ENCODE measurements at regions not wholly inside any gene's neighbourhood (a gene's known extent, or its start where the extent isn't known, plus 50 kb on each side); places are given as distances from the start of the nearest gene placed in this dataset.

DNA sequence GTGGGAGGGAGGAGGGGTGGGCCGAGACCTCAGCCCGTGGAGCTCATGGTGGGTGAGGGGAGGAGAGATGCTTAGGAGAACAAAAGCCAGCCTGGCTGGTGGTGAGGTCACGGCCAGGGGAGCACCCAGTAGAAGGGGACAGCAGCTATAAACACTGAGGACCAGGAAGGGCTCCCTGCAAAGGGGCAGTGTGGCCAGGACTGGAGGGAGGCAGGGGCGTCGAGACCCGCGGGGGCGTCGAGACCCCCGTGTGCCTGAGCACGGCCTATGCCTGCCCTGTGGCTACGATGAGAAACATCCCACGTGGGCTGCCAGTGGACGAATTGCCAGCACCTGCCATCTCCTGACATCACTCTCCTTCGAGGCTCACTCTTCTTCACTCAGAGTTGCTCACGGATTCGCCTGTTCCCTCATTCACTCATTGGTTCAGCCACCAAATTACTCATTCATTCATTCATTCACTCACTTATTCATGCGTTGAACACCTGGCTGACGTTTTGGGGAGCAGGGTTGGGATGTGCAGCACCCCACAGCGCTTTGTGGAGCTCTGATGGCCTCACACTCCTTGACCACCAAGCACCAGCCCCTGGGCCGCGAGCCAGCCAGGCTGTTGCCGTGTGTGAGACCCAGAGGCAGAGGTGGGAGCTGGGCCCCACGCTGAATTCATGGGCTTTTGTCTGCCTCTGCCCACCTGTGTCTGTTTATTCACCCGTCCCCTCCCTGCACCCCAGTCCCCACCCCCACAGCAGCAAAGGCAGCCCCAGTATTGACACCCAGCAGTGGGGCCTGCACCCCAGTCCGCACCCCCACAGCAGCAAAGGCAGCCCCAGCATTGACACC lies 61.2 kb upstream of the BHLHE23 start:
- 67% methylated on average over 19 of the region's 26 CpGs for WGBS (ENCODE audit: insufficient coverage)
- no peak for DNase-seq
- Histone ChIP-seq H3K27me3 (ENCODE audit: control insufficient read depth, insufficient read depth, low read length) (peaks cover 28% of the 10 kb centered on the region), H3K27ac (ENCODE audit: low read length) (no peak overlapping the region), H3K36me3 (ENCODE audit: control insufficient read depth, insufficient read depth, low read length) (no peaks in the 10 kb centered on the region), H3K9me3 (replicated peaks; ENCODE audit: control insufficient read depth, low read depth, low read length) (no peaks in the 10 kb centered on the region), H3K4me1 (ENCODE audit: control insufficient read depth, insufficient read depth, low read length) (no peaks in the 10 kb centered on the region), H3K4me3 (ENCODE audit: low read length) (no peak overlapping the region)

GRCh38 chr20:63067266-63067635 lies 60.5 kb upstream of the BHLHE23 start:
- no peak for DNase-seq
- H3K36me3 ChIP-seq (ENCODE audit: control insufficient read depth, insufficient read depth, low read length): no peaks in the 10 kb centered on the region
- H3K4me3 ChIP-seq (ENCODE audit: low read length): no peak overlapping the region
- no peak overlapping the region for H3K27ac ChIP-seq (ENCODE audit: low read length)
- H3K4me1 ChIP-seq (ENCODE audit: control insufficient read depth, insufficient read depth, low read length): no peaks in the 10 kb centered on the region
- no peaks in the 10 kb centered on the region for H3K9me3 ChIP-seq (replicated peaks; ENCODE audit: control insufficient read depth, low read depth, low read length)
- H3K27me3 ChIP-seq (ENCODE audit: control insufficient read depth, insufficient read depth, low read length): peaks cover 24% of the 10 kb centered on the region
- 71% methylated on average over 12 of the region's 12 CpGs for WGBS (ENCODE audit: insufficient coverage)

GRCh38 chr20:63066506-63067265 lies 59.9 kb upstream of the BHLHE23 start:
- H3K36me3 ChIP-seq (ENCODE audit: control insufficient read depth, insufficient read depth, low read length): no peaks in the 10 kb centered on the region
- no peaks in the 10 kb centered on the region for H3K4me1 ChIP-seq (ENCODE audit: control insufficient read depth, insufficient read depth, low read length)
- WGBS (ENCODE audit: insufficient coverage): 71% methylated on average over 13 of the region's 23 CpGs
- DNase-seq: no peak
- H3K4me3 ChIP-seq (ENCODE audit: low read length): no peak overlapping the region
- peaks cover 21% of the 10 kb centered on the region for H3K27me3 ChIP-seq (ENCODE audit: control insufficient read depth, insufficient read depth, low read length)
- no peak overlapping the region for H3K27ac ChIP-seq (ENCODE audit: low read length)
- no peaks in the 10 kb centered on the region for H3K9me3 ChIP-seq (replicated peaks; ENCODE audit: control insufficient read depth, low read depth, low read length)

DNA sequence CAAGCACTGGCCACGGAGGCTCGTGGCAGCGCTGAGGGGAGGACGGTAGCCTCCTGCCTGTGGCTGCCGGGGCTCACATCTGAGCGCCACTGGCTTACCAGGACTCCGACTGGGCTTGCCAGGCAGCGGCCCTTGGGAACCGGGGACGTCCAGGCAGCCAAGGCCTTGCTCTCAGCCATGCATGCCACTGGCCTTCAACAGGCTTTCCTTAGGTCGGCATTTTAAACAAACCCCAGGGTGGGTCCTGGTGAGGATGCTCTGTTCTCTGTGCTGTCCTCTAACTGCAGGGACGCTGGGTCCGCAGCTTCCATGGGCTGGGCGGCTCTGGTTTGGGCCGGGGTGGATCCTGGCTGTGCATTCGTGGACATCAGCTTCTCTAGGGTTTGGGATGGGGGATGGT lies 59.1 kb upstream of the BHLHE23 start:
- DNase-seq: no peak

GRCh38 chr20:63064745-63065711 lies 58.3 kb upstream of the BHLHE23 start:
- no peaks in the 10 kb centered on the region for H3K4me1 ChIP-seq (ENCODE audit: control insufficient read depth, insufficient read depth, low read length)
- DNase-seq: no peak
- no peaks in the 10 kb centered on the region for H3K9me3 ChIP-seq (replicated peaks; ENCODE audit: control insufficient read depth, low read depth, low read length)
- no peak overlapping the region for H3K27ac ChIP-seq (ENCODE audit: low read length)
- 62% methylated on average over 30 of the region's 42 CpGs for WGBS (ENCODE audit: insufficient coverage)
- no peak overlapping the region for H3K4me3 ChIP-seq (ENCODE audit: low read length)
- H3K27me3 ChIP-seq (ENCODE audit: control insufficient read depth, insufficient read depth, low read length): peaks cover 14% of the 10 kb centered on the region
- no peaks in the 10 kb centered on the region for H3K36me3 ChIP-seq (ENCODE audit: control insufficient read depth, insufficient read depth, low read length)

More for the DNA sequence above, 59.1 kb upstream of the BHLHE23 start:
- H3K4me1 ChIP-seq (ENCODE audit: control insufficient read depth, insufficient read depth, low read length): no peaks in the 10 kb centered on the region
- 65% methylated on average over 11 of the region's 16 CpGs for WGBS (ENCODE audit: insufficient coverage)
- H3K9me3 ChIP-seq (replicated peaks; ENCODE audit: control insufficient read depth, low read depth, low read length): no peaks in the 10 kb centered on the region
- H3K27me3 ChIP-seq (ENCODE audit: control insufficient read depth, insufficient read depth, low read length): peaks cover 13% of the 10 kb centered on the region
- H3K27ac ChIP-seq (ENCODE audit: low read length): no peak overlapping the region
- no peak overlapping the region for H3K4me3 ChIP-seq (ENCODE audit: low read length)
- no peaks in the 10 kb centered on the region for H3K36me3 ChIP-seq (ENCODE audit: control insufficient read depth, insufficient read depth, low read length)

GRCh38 chr20:63064310-63064709 lies 57.5 kb upstream of the BHLHE23 start:
- no peak for DNase-seq
- no peaks in the 10 kb centered on the region for H3K4me1 ChIP-seq (ENCODE audit: control insufficient read depth, insufficient read depth, low read length)
- H3K36me3 ChIP-seq (ENCODE audit: control insufficient read depth, insufficient read depth, low read length): no peaks in the 10 kb centered on the region
- WGBS (ENCODE audit: insufficient coverage): 82% methylated on average over 18 of the region's 18 CpGs
- no peak overlapping the region for H3K4me3 ChIP-seq (ENCODE audit: low read length)
- H3K27me3 ChIP-seq (ENCODE audit: control insufficient read depth, insufficient read depth, low read length): peaks cover 16% of the 10 kb centered on the region
- H3K9me3 ChIP-seq (replicated peaks; ENCODE audit: control insufficient read depth, low read depth, low read length): no peaks in the 10 kb centered on the region
- no peak overlapping the region for H3K27ac ChIP-seq (ENCODE audit: low read length)

GRCh38 chr20:63062188-63063140 lies 55.7 kb upstream of the BHLHE23 start:
- 75% methylated on average over 10 of the region's 23 CpGs for WGBS (ENCODE audit: insufficient coverage)
- DNase-seq: no peak

DNA sequence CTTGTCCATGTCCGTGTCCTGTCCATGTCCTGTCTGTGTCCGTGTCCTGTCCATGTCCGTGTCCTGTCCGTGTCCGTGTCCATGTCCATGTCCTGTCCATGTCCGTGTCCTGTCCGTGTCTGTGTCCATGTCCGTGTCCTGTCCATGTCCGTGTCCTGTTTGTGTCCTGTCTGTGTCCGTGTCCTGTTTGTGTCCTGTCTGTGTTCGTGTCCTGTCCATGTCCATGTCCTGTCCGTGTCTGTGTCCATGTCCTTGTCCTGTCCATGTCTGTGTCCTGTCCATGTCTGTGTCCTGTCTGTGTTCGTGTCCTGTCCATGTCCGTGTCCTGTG lies 55.0 kb upstream of the BHLHE23 start:
- Histone ChIP-seq H3K36me3 (ENCODE audit: control insufficient read depth, insufficient read depth, low read length) (no peaks in the 10 kb centered on the region), H3K4me3 (ENCODE audit: low read length) (no peak overlapping the region), H3K4me1 (ENCODE audit: control insufficient read depth, insufficient read depth, low read length) (no peaks in the 10 kb centered on the region), H3K9me3 (replicated peaks; ENCODE audit: control insufficient read depth, low read depth, low read length) (no peaks in the 10 kb centered on the region), H3K27ac (ENCODE audit: low read length) (no peak overlapping the region), H3K27me3 (ENCODE audit: control insufficient read depth, insufficient read depth, low read length) (peaks cover 26% of the 10 kb centered on the region)
- no peak for DNase-seq
- 93% methylated on average over 14 of the region's 14 CpGs for WGBS (ENCODE audit: insufficient coverage)

More at GRCh38 chr20:63062188-63063140, 55.7 kb upstream of the BHLHE23 start:
- Histone ChIP-seq H3K27ac (ENCODE audit: low read length) (no peak overlapping the region), H3K36me3 (ENCODE audit: control insufficient read depth, insufficient read depth, low read length) (no peaks in the 10 kb centered on the region), H3K9me3 (replicated peaks; ENCODE audit: control insufficient read depth, low read depth, low read length) (no peaks in the 10 kb centered on the region), H3K4me3 (ENCODE audit: low read length) (no peak overlapping the region), H3K4me1 (ENCODE audit: control insufficient read depth, insufficient read depth, low read length) (no peaks in the 10 kb centered on the region), H3K27me3 (ENCODE audit: control insufficient read depth, insufficient read depth, low read length) (peaks cover 26% of the 10 kb centered on the region)

DNA sequence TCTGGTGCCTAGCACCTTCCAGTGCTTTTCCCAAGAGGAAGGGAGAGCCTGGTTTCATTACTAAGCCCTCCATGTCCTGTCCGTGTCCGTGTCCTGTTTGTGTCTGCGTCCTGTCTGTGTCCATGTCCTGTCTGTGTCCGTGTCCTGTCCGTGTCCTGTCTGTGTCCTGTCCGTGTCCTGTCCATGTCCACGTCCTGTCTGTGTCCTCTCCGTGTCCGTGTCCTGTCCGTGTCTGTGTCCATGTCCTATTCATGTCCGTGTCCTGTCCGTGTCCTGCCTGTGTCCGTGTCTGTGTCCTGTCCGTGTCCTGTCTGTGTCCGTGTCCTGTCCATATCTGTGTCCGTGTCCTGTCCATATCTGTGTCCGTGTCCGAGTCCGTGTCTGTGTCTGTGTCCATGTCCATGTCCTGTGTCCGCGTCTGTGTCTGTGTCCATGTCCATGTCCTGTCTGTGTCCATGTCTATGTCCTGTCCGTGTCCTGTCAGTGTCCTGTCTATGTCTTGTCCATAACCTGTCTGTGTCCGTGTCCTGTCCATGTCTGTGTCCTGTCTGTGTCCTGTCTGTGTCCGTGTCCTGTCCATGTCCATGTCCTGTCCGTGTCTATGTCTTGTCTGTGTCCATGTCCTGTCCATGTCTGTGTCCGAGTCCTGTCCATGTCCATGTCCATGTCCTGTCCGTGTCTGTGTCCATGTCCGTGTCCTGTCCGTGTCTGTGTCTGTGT lies 54.4 kb upstream of the BHLHE23 start:
- peaks cover 26% of the 10 kb centered on the region for H3K27me3 ChIP-seq (ENCODE audit: control insufficient read depth, insufficient read depth, low read length)
- H3K36me3 ChIP-seq (ENCODE audit: control insufficient read depth, insufficient read depth, low read length): no peaks in the 10 kb centered on the region
- WGBS (ENCODE audit: insufficient coverage): 93% methylated on average over 29 of the region's 29 CpGs
- H3K4me1 ChIP-seq (ENCODE audit: control insufficient read depth, insufficient read depth, low read length): peaks cover 2% of the 10 kb centered on the region
- no peak overlapping the region for H3K27ac ChIP-seq (ENCODE audit: low read length)
- DNase-seq: no peak
- H3K9me3 ChIP-seq (replicated peaks; ENCODE audit: control insufficient read depth, low read depth, low read length): no peaks in the 10 kb centered on the region
- no peak overlapping the region for H3K4me3 ChIP-seq (ENCODE audit: low read length)

Data from muscle of leg (tissue), 3 donors.